Upper lobe of left lung (tissue), 6 donors: ENCODE measurements at regions not wholly inside any gene's neighbourhood (a gene's known extent, or its start where the extent isn't known, plus 50 kb on each side); places are given as distances from the start of the nearest gene placed in this dataset.
"Not testable (repeated sequence)": the region's sequence is repeated elsewhere in the genome, so short reads cannot be mapped to it uniquely, and the experiment has no call there.

Experiments
- ATAC-seq, 2 donors: fragments of 200-7000 bp; cut with Tn5 transposase; one replicate each; pipeline ENCODE4 v1.9.1; 2022; ENCODE audit warnings: mild to moderate bottlenecking in 2 of 2, moderate library complexity in 2 of 2; ENCODE audit not compliant: low FRiP score in 2 of 2
- DNase-seq, 2 donors: peaks; one replicate each; pipeline ENCODE4 v3.0.0-alpha.2; 2019 to 2020
- H3K27ac ChIP-seq, 4 donors: fragments of 200-600 bp; sonication (generic); one replicate each; pipeline ENCODE4 v1.5.1; 2016 to 2019
- H3K27me3 ChIP-seq, 4 donors: fragments of 200-600 bp; sonication (generic); one replicate each; pipeline ENCODE4 v1.5.1; 2017 to 2019
- H3K36me3 ChIP-seq, 4 donors: fragments of 200-600 bp; sonication (generic); one replicate each; pipeline ENCODE4 v1.5.1; 2016 to 2019
- H3K4me1 ChIP-seq, 4 donors: fragments of 200-600 bp; sonication (generic); one replicate each; pipeline ENCODE4 v1.5.1; 2018 to 2019
- H3K4me3 ChIP-seq, 4 donors: fragments of 200-600 bp; sonication (generic); one replicate each; pipeline ENCODE4 v1.5.1; 2017 to 2019; ENCODE audit warnings: mild to moderate bottlenecking in 2 of 4, moderate library complexity in 1 of 4
- H3K9me3 ChIP-seq, 4 donors: fragments of 200-600 bp; sonication (generic); one replicate each; pipeline ENCODE4 v1.5.1; 2018 to 2019
- EP300 ChIP-seq, 4 donors: sonication (generic); formaldehyde crosslinking; IDR thresholded peaks; one replicate each; pipeline ENCODE4 v1.5.1; 2017; ENCODE audit warnings: antibody characterized with exemption in 4 of 4, control low read depth in 2 of 4
- POLR2A ChIP-seq, 4 donors: fragments of 450-650 bp; IDR thresholded peaks; one replicate each; pipeline ENCODE4 v1.5.1; 2016 to 2017; ENCODE audit warnings: antibody characterized with exemption in 4 of 4, mild to moderate bottlenecking in 2 of 4
- POLR2AphosphoS5 ChIP-seq, 2 donors: sonication (generic); formaldehyde crosslinking; IDR thresholded peaks; one replicate each; pipeline ENCODE4 v1.5.1; 2017; ENCODE audit warnings: antibody characterized with exemption in 2 of 2
- WGBS, 2 donors: methylation state at CpG; one replicate each; pipeline ENCODE4 v1.1.5; 2017 to 2018; 5-methylcytosine and 5-hydroxymethylcytosine counted together
- TF ChIP-seq, protein P1 (sequence below), 6 experiments: fragments of 450-650 bp in 4 of 6; fragments of 200-600 bp in 2 of 6; sonication (generic) in 2 of 6; IDR thresholded peaks; one replicate each; pipeline ENCODE4 v1.5.1; 2016 to 2019; ENCODE audit warnings: antibody characterized with exemption in 6 of 6
- donor health status: DM: no; HTN: no; CAD: no; lungs with moderate emphysema.
- donor health status: DM: no; HTN: yes; CAD: no; lungs with severe emphysema.

DNA sequence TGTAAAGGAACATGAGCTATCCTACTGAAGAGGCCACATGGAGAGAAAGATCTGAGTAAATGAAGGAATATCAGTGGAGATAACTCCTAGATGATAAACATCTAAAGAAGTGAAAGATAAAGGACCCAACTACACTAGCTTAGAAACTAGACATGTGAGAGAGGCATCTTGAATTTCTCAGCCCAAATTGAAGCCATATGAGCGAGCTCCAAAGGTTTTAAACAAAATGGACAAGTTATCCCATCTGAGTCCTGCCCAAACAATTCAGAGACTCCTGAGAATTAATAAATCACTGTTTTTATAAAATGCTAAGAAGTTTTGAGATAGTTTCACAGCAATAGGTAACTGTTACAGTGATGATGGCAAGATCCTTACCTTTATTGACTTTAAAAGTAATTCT lies 438.9 kb downstream of the NAV3 start:
- H3K27me3 ChIP-seq, result no peaks in the 10 kb centered on the region
- H3K4me1 ChIP-seq, result no peaks in the 10 kb centered on the region
- ATAC-seq (no peak), DNase-seq (no peak)
- no peak overlapping the region for H3K27ac ChIP-seq
- H3K4me3 ChIP-seq, result no peak overlapping the region
- no peaks in the 10 kb centered on the region for H3K36me3 ChIP-seq
- no peak for TF ChIP-seq EP300 (IDR thresholded peaks at IDR 0.05)
- TF ChIP-seq, protein P1, sequence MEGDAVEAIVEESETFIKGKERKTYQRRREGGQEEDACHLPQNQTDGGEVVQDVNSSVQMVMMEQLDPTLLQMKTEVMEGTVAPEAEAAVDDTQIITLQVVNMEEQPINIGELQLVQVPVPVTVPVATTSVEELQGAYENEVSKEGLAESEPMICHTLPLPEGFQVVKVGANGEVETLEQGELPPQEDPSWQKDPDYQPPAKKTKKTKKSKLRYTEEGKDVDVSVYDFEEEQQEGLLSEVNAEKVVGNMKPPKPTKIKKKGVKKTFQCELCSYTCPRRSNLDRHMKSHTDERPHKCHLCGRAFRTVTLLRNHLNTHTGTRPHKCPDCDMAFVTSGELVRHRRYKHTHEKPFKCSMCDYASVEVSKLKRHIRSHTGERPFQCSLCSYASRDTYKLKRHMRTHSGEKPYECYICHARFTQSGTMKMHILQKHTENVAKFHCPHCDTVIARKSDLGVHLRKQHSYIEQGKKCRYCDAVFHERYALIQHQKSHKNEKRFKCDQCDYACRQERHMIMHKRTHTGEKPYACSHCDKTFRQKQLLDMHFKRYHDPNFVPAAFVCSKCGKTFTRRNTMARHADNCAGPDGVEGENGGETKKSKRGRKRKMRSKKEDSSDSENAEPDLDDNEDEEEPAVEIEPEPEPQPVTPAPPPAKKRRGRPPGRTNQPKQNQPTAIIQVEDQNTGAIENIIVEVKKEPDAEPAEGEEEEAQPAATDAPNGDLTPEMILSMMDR (IDR thresholded peaks at IDR 0.05), result no peak
- TF ChIP-seq POLR2AphosphoS5 (IDR thresholded peaks at IDR 0.05), result no peak
- TF ChIP-seq POLR2A (IDR thresholded peaks at IDR 0.05), result no peak
- WGBS, 2 donors, result 68 to 81% methylated on average over 1 of the region's 1 CpG
- no peaks in the 10 kb centered on the region for H3K9me3 ChIP-seq

DNA sequence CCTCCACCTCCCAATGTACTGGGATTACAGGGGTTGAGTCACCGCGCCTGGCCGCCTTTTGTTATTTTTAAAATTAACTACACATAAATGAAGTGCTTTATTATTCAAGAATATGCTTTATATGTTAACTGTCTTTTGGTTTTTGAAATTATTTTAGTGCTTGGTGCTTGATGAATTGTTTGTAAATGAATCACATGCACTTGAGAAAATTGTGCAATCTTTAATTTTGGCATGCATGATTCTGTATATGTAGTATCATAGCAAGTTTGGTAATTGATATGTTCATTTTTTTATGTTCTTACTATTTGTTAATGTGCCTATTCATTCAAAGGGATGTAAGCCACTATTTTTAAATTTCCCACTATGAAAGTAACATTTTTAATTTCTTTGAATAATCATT lies 440.9 kb downstream of the NAV3 start:
- ATAC-seq, result no peak
- no peak overlapping the region for H3K4me3 ChIP-seq
- no peaks in the 10 kb centered on the region for H3K9me3 ChIP-seq
- no peaks in the 10 kb centered on the region for H3K36me3 ChIP-seq
- no peak overlapping the region for H3K27ac ChIP-seq
- TF ChIP-seq POLR2AphosphoS5 (IDR thresholded peaks at IDR 0.05) (no peak), EP300 (IDR thresholded peaks at IDR 0.05) (no peak), POLR2A (IDR thresholded peaks at IDR 0.05) (no peak)
- TF ChIP-seq, protein P1 (IDR thresholded peaks at IDR 0.05), result no peak
- DNase-seq, result no peak
- H3K27me3 ChIP-seq, result no peaks in the 10 kb centered on the region
- H3K4me1 ChIP-seq, result no peaks in the 10 kb centered on the region
- WGBS, 2 donors, result 91 to 100% methylated on average over 3 of the region's 3 CpGs

DNA sequence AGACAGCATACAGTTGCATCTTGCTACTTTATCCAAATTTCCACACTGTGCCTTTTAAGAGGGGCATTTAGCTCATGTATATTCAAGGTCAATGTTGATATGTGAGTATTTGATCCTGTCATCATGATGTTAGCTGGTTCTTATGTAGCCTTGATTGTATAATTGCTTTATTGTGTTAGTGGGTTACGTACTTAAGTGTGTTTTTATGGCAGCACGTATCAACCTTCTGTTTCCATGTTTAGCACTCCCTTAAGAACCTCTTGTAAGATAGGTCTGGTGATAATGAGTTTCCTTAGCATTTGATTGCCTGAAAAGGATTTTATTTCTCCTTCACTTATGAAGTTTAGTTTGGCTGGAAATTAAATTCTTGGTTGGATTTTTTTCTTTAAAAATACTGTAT lies 445.2 kb downstream of the NAV3 start:
- Histone ChIP-seq H3K27me3 (no peaks in the 10 kb centered on the region), H3K36me3 (no peaks in the 10 kb centered on the region), H3K4me1 (no peaks in the 10 kb centered on the region), H3K4me3 (no peak overlapping the region), H3K9me3 (peaks cover 0 to 5% (median 0%) of the 10 kb centered on the region in 4 donors), H3K27ac (no peak overlapping the region)
- 75 to 79% methylated on average over 2 of the region's 2 CpGs for WGBS, 2 donors
- DNase-seq (no peak), ATAC-seq (no peak)
- TF ChIP-seq EP300 (IDR thresholded peaks at IDR 0.05) (no peak), POLR2A (IDR thresholded peaks at IDR 0.05) (no peak), POLR2AphosphoS5 (IDR thresholded peaks at IDR 0.05) (no peak)
- TF ChIP-seq, protein P1 (IDR thresholded peaks at IDR 0.05), result no peak

DNA sequence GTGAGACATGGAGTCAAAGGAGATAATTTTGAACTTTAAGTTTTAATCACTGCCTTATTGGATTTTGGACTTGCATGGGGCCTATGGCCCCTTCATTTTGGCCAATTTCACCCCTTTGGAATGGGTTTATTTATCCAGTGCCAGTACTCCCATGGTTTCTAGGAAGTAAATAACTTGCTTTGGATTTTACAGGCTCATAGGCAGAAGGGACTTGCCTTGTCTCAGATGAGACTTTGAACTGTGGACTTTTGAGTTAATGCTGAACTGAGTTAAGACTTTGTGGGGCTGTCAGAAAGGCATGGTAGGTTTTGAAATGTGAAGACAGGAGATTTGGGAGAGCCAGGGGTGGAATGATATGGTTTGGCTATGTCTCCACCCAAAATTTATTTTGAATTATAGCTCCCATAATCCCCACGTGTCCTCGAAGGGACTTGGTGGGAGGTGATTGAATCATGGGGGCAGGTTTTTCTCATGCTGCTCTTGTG lies 448.1 kb downstream of the NAV3 start:
- Histone ChIP-seq H3K27ac (no peak overlapping the region), H3K4me1 (no peaks in the 10 kb centered on the region), H3K9me3 (peaks cover 0 to 5% (median 0%) of the 10 kb centered on the region in 4 donors), H3K36me3 (no peaks in the 10 kb centered on the region), H3K4me3 (no peak overlapping the region), H3K27me3 (no peaks in the 10 kb centered on the region)
- ATAC-seq, result no peak
- no peak for DNase-seq
- WGBS, 2 donors, result 84 to 92% methylated on average over 2 of the region's 2 CpGs
- TF ChIP-seq, protein P1 (IDR thresholded peaks at IDR 0.05), result no peak
- TF ChIP-seq POLR2A (IDR thresholded peaks at IDR 0.05), result no peak
- TF ChIP-seq POLR2AphosphoS5 (IDR thresholded peaks at IDR 0.05), result no peak
- TF ChIP-seq EP300 (IDR thresholded peaks at IDR 0.05), result no peak

DNA sequence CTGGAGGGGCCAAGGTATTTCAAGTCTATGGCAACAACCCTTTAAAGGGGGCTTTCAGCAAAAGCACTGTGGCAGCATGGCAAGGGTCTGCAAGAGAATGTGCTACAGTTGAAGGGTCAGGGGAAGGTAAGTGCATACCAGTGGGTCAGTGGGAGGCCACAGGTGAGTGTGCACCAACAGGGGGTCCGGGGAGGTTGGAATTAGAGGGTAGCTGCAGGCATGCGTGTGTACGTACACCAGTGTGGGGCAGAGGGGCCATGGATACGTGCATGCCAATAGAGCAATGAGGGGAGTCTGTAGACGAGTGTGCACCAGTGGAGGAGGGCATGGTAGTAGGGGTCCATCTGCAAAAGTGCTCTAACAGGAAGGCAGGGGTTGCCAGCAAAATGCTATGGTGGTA lies 448.9 kb downstream of the NAV3 start:
- no peaks in the 10 kb centered on the region for H3K36me3 ChIP-seq
- H3K4me3 ChIP-seq, result no peak overlapping the region
- H3K27me3 ChIP-seq, result no peaks in the 10 kb centered on the region
- peaks cover 0 to 5% (median 0%) of the 10 kb centered on the region in 4 donors for H3K9me3 ChIP-seq
- no peaks in the 10 kb centered on the region for H3K4me1 ChIP-seq
- no peak for TF ChIP-seq POLR2A (IDR thresholded peaks at IDR 0.05)
- no peak for TF ChIP-seq POLR2AphosphoS5 (IDR thresholded peaks at IDR 0.05)
- no peak for TF ChIP-seq EP300 (IDR thresholded peaks at IDR 0.05)
- TF ChIP-seq, protein P1 (IDR thresholded peaks at IDR 0.05), result no peak
- peak in 1 of 2 donors; percentile 72 for ATAC-seq
- H3K27ac ChIP-seq, result no peak overlapping the region
- DNase-seq, result no peak
- 87 to 93% methylated on average over 5 of the region's 5 CpGs for WGBS, 2 donors

DNA sequence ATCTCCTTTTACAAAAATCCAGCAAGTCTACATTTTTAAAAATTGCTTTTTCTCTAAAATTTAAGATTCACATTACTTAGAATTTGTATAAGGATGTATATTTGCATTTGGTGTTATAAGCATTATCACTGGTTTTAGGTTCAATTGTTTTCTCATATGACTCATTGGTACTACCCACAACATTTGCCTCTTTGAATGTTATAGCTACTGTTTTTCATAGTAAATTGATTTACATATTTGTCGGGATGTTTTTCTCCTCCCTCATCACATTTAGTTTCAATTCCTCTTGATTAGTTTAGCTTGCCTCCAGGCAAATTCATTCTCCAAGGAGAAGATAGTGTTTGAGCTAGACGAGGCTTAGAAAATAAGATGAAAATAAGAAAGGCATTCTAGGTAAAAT lies 450.4 kb downstream of the NAV3 start:
- not testable (repeated sequence) for H3K4me3 ChIP-seq, H3K4me1 ChIP-seq, H3K27ac ChIP-seq, H3K36me3 ChIP-seq, H3K9me3 ChIP-seq, ATAC-seq, DNase-seq, H3K27me3 ChIP-seq
- 90% methylated on average over 2 of the region's 2 CpGs for WGBS, 2 donors
